ENCODE measurements at regions not wholly inside any gene's neighbourhood (a gene's known extent, or its start where the extent isn't known, plus 50 kb on each side); places are given as distances from the start of the nearest gene placed in this dataset.
A peak's percentile ranks its signal among the peaks of the same experiment; 100 is the strongest.

DNA sequence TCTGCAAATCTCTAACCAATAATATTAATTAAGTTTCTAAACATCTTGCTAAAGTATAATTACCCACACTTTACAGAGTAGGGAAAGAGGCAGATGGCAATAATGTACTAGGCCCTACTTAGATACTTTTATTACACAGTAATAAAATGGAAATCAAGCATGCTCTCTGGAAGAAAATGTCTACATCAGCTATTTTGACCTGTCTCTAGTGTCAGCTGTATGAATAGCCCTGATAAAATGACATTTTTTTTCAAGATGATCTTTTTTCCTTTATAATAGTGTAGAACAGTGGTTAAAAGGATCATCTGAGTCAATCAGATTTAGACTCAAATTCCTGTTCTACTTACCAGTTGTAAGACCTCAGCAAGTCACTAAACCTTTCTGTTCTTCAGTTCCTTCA is 397.3 kb downstream of the GRB14 start:
- H3K4me3 ChIP-seq (ENCODE audit: low read length): no peak overlapping the region
- no peaks in the 10 kb centered on the region for H3K27me3 ChIP-seq (ENCODE audit: control insufficient read depth, insufficient read depth, low read length)
- H3K9ac ChIP-seq (ENCODE audit: low read depth, low read length): no peak overlapping the region
- H3K4me2 ChIP-seq (ENCODE audit: low read length): no peak overlapping the region
- no peaks in the 10 kb centered on the region for H3K9me3 ChIP-seq (replicated peaks; ENCODE audit: low read length)
- no peaks in the 10 kb centered on the region for H3K36me3 ChIP-seq (ENCODE audit: insufficient read depth, low read length)
- H3K4me1 ChIP-seq (ENCODE audit: control insufficient read depth, insufficient read depth, low read length): no peaks in the 10 kb centered on the region

DNA sequence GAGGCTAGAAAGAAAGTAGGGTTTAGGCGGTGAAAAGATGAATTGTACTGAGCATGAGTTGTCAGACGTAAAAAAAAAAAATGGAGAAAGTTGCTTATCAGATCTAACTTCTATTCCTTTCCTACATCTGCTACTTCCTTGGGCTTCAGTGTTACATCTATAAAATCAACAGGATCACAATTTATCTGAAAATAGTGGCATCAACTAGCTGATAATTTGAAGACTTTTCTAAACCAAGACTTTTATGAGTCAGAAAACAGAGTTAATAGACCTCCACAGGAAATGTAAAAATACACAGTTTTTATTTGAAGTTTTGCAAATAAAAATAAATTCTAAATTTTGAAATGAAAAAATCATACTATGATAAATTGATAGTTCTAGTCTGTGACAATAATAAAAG is 399.8 kb downstream of the GRB14 start:
- no peak overlapping the region for H3K4me2 ChIP-seq (ENCODE audit: low read length)
- no peaks in the 10 kb centered on the region for H3K36me3 ChIP-seq (ENCODE audit: insufficient read depth, low read length)
- H3K9ac ChIP-seq (ENCODE audit: low read depth, low read length): no peak overlapping the region
- H3K9me3 ChIP-seq (replicated peaks; ENCODE audit: low read length): no peaks in the 10 kb centered on the region
- no peaks in the 10 kb centered on the region for H3K4me1 ChIP-seq (ENCODE audit: control insufficient read depth, insufficient read depth, low read length)
- H3K4me3 ChIP-seq (ENCODE audit: low read length): no peak overlapping the region
- H3K27me3 ChIP-seq (ENCODE audit: control insufficient read depth, insufficient read depth, low read length): no peaks in the 10 kb centered on the region

GRCh38 chr2:164220265-164220664 is 401.0 kb downstream of the GRB14 start:
- no peaks in the 10 kb centered on the region for H3K9me3 ChIP-seq (replicated peaks; ENCODE audit: low read length)

GRCh38 chr2:164213916-164214315 is 407.4 kb downstream of the GRB14 start:
- Histone ChIP-seq H3K27me3 (ENCODE audit: control insufficient read depth, insufficient read depth, low read length) (no peaks in the 10 kb centered on the region), H3K4me2 (ENCODE audit: low read length) (no peak overlapping the region), H3K9me3 (replicated peaks; ENCODE audit: low read length) (no peaks in the 10 kb centered on the region), H3K4me1 (ENCODE audit: control insufficient read depth, insufficient read depth, low read length) (no peaks in the 10 kb centered on the region), H3K9ac (ENCODE audit: low read depth, low read length) (no peak overlapping the region), H3K36me3 (ENCODE audit: insufficient read depth, low read length) (no peaks in the 10 kb centered on the region), H3K4me3 (ENCODE audit: low read length) (no peak overlapping the region)

More at GRCh38 chr2:164220265-164220664, 401.0 kb downstream of the GRB14 start:
- Histone ChIP-seq H3K27me3 (ENCODE audit: control insufficient read depth, insufficient read depth, low read length) (no peaks in the 10 kb centered on the region), H3K9ac (ENCODE audit: low read depth, low read length) (no peak overlapping the region), H3K4me3 (ENCODE audit: low read length) (no peak overlapping the region), H3K36me3 (ENCODE audit: insufficient read depth, low read length) (no peaks in the 10 kb centered on the region), H3K4me1 (ENCODE audit: control insufficient read depth, insufficient read depth, low read length) (no peaks in the 10 kb centered on the region), H3K4me2 (ENCODE audit: low read length) (no peak overlapping the region)

DNA sequence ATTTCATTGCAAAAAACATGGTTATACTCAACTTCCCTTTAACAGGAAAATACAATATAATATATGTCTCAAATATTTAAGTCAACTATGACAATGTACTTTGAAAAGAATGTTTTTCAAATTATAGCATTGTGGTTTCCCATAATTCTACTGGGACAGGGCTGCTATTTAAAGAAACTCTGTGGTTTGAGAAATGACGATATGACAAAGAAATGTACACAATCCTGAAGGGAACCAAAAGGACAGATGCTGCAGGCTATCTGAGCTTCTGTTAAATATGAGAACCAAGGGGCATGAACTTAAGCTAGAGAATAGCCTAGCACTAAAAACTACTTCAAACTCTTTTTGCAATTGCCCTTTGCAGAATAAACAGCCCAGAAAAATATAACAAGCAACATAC is 415.9 kb downstream of the GRB14 start:
- Histone ChIP-seq H3K36me3 (ENCODE audit: insufficient read depth, low read length) (no peaks in the 10 kb centered on the region), H3K4me3 (ENCODE audit: low read length) (no peak overlapping the region), H3K4me1 (ENCODE audit: control insufficient read depth, insufficient read depth, low read length) (peaks cover 15% of the 10 kb centered on the region), H3K4me2 (ENCODE audit: low read length) (peak overlapping the region; percentile 27), H3K9ac (ENCODE audit: low read depth, low read length) (peak overlapping the region; percentile 24), H3K9me3 (replicated peaks; ENCODE audit: low read length) (no peaks in the 10 kb centered on the region), H3K27me3 (ENCODE audit: control insufficient read depth, insufficient read depth, low read length) (no peaks in the 10 kb centered on the region)

GRCh38 chr2:164203131-164203530 is 418.2 kb downstream of the GRB14 start:
- no peak overlapping the region for H3K4me2 ChIP-seq (ENCODE audit: low read length)
- H3K4me1 ChIP-seq (ENCODE audit: control insufficient read depth, insufficient read depth, low read length): peaks cover 15% of the 10 kb centered on the region
- no peaks in the 10 kb centered on the region for H3K36me3 ChIP-seq (ENCODE audit: insufficient read depth, low read length)
- no peaks in the 10 kb centered on the region for H3K27me3 ChIP-seq (ENCODE audit: control insufficient read depth, insufficient read depth, low read length)
- H3K4me3 ChIP-seq (ENCODE audit: low read length): no peak overlapping the region
- no peak overlapping the region for H3K9ac ChIP-seq (ENCODE audit: low read depth, low read length)
- no peaks in the 10 kb centered on the region for H3K9me3 ChIP-seq (replicated peaks; ENCODE audit: low read length)

- Histone ChIP-seq H3K4me3 (ENCODE audit: low read length) (no peak overlapping the region), H3K9me3 (replicated peaks; ENCODE audit: low read length) (no peaks in the 10 kb centered on the region), H3K4me2 (ENCODE audit: low read length) (no peak overlapping the region), H3K9ac (ENCODE audit: low read depth, low read length) (no peak overlapping the region), H3K27me3 (ENCODE audit: control insufficient read depth, insufficient read depth, low read length) (no peaks in the 10 kb centered on the region), H3K36me3 (ENCODE audit: insufficient read depth, low read length) (no peaks in the 10 kb centered on the region), H3K4me1 (ENCODE audit: control insufficient read depth, insufficient read depth, low read length) (no peaks in the 10 kb centered on the region)
These were observed 423.0 kb downstream of the GRB14 start for GRCh38 chr2:164198256-164198655.

- H3K27me3 ChIP-seq (ENCODE audit: control insufficient read depth, insufficient read depth, low read length): no peaks in the 10 kb centered on the region
- H3K4me3 ChIP-seq (ENCODE audit: low read length): no peak overlapping the region
- no peaks in the 10 kb centered on the region for H3K4me1 ChIP-seq (ENCODE audit: control insufficient read depth, insufficient read depth, low read length)
- H3K4me2 ChIP-seq (ENCODE audit: low read length): no peak overlapping the region
- H3K9ac ChIP-seq (ENCODE audit: low read depth, low read length): no peak overlapping the region
- H3K9me3 ChIP-seq (replicated peaks; ENCODE audit: low read length): no peaks in the 10 kb centered on the region
- H3K36me3 ChIP-seq (ENCODE audit: insufficient read depth, low read length): no peaks in the 10 kb centered on the region
These were observed 430.6 kb downstream of the GRB14 start for GRCh38 chr2:164190700-164191099.

- no peaks in the 10 kb centered on the region for H3K36me3 ChIP-seq (ENCODE audit: insufficient read depth, low read length)
- H3K9me3 ChIP-seq (replicated peaks; ENCODE audit: low read length): no peaks in the 10 kb centered on the region
- no peak overlapping the region for H3K4me3 ChIP-seq (ENCODE audit: low read length)
- H3K4me1 ChIP-seq (ENCODE audit: control insufficient read depth, insufficient read depth, low read length): no peaks in the 10 kb centered on the region
- no peaks in the 10 kb centered on the region for H3K27me3 ChIP-seq (ENCODE audit: control insufficient read depth, insufficient read depth, low read length)
- no peak overlapping the region for H3K9ac ChIP-seq (ENCODE audit: low read depth, low read length)
- H3K4me2 ChIP-seq (ENCODE audit: low read length): no peak overlapping the region
These were observed 431.4 kb downstream of the GRB14 start for GRCh38 chr2:164189851-164190250.

- Histone ChIP-seq H3K4me1 (ENCODE audit: control insufficient read depth, insufficient read depth, low read length) (no peaks in the 10 kb centered on the region), H3K4me2 (ENCODE audit: low read length) (no peak overlapping the region), H3K4me3 (ENCODE audit: low read length) (no peak overlapping the region), H3K36me3 (ENCODE audit: insufficient read depth, low read length) (no peaks in the 10 kb centered on the region), H3K9me3 (replicated peaks; ENCODE audit: low read length) (no peaks in the 10 kb centered on the region), H3K9ac (ENCODE audit: low read depth, low read length) (no peak overlapping the region), H3K27me3 (ENCODE audit: control insufficient read depth, insufficient read depth, low read length) (no peaks in the 10 kb centered on the region)
These were observed 434.2 kb downstream of the GRB14 start for GRCh38 chr2:164187121-164187520.

- H3K9me3 ChIP-seq (replicated peaks; ENCODE audit: low read length): no peaks in the 10 kb centered on the region
- no peak overlapping the region for H3K9ac ChIP-seq (ENCODE audit: low read depth, low read length)
- H3K36me3 ChIP-seq (ENCODE audit: insufficient read depth, low read length): no peaks in the 10 kb centered on the region
- H3K4me2 ChIP-seq (ENCODE audit: low read length): no peak overlapping the region
- no peaks in the 10 kb centered on the region for H3K27me3 ChIP-seq (ENCODE audit: control insufficient read depth, insufficient read depth, low read length)
- H3K4me3 ChIP-seq (ENCODE audit: low read length): no peak overlapping the region
- H3K4me1 ChIP-seq (ENCODE audit: control insufficient read depth, insufficient read depth, low read length): no peaks in the 10 kb centered on the region
These were observed 434.7 kb downstream of the GRB14 start for GRCh38 chr2:164186591-164186990.

DNA sequence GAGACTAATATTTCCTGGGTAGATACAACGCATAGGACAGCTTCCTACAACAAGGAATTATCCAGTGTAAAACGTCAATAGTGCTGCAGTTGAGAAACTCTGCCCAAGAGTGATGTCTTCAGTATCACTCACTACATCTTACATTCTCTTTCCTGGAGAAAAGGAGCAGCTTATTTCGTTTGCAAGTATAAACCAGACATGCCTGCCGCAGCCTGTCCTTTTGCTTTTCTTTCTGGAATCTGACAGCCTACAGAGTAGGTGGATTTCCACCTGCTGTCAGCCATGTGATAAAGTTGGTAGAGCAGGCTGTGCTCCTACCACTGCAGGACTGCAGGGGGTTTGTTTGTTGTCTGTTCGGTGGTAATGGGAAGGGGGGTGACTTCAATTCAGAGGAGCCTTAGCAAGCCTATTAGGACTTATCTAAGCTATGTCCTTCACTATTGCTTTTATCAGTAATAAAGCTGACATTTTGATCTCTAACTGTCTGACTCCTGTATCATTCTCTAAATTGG is 439.1 kb downstream of the GRB14 start:
- no peak overlapping the region for H3K9ac ChIP-seq (ENCODE audit: low read depth, low read length)
- no peak overlapping the region for H3K4me3 ChIP-seq (ENCODE audit: low read length)
- no peaks in the 10 kb centered on the region for H3K27me3 ChIP-seq (ENCODE audit: control insufficient read depth, insufficient read depth, low read length)
- H3K4me2 ChIP-seq (ENCODE audit: low read length): no peak overlapping the region
- H3K4me1 ChIP-seq (ENCODE audit: control insufficient read depth, insufficient read depth, low read length): peaks cover 4% of the 10 kb centered on the region
- H3K36me3 ChIP-seq (ENCODE audit: insufficient read depth, low read length): no peaks in the 10 kb centered on the region
- H3K9me3 ChIP-seq (replicated peaks; ENCODE audit: low read length): no peaks in the 10 kb centered on the region
